NCI-H146 treated with DMSO at 0.1 percent for 48 hours (cell line): ENCODE measurements at regions not wholly inside any gene's neighbourhood (a gene's known extent, or its start where the extent isn't known, plus 50 kb on each side); places are given as distances from the start of the nearest gene placed in this dataset.
"Not testable (repeated sequence)": the region's sequence is repeated elsewhere in the genome, so short reads cannot be mapped to it uniquely, and the experiment has no call there.

Experiments used
- DNase-seq: peaks from one replicate; lab custom pipeline; 2025; ENCODE audit not compliant: unreplicated experiment; lab: John Stamatoyannopoulos, UW

DNA sequence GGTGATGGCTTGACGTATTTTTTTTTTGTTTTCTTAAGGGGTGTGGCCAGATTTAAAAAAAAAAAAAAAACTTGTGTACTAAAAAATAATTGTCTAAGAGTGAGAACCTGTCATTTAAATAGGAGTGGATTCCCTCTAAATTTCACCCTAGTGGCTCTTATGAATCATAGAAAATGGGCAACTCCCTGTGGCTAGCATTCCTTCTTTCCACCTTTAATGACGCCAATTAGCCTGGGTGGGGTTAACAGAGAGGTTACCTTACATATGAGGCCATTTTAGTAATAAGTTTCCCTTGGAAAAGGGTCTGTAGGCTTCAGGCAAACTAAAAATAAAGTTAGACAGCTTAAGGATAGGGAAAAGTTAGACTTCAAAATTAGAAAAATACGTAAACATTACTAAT is 223.5 kb upstream of the FAM241A start:
- DNase-seq, result no peak

DNA sequence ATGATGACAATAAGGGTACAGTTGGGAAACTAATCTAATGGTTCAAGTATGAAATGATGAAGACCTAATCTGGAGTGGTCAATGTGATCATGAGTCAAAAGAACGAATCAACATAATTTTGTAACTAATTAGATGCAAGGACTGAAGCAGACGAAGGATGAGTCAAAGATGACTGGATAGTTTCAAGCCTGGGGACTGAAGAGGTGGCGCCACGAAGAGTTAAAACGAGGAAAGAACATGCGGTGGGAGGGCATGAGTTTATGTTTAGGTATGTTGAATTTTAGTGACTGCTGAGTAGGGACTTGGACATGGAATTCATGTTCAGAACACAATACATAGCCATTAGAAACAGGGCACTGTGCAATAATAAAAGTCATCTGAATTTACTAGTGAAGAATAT is 221.5 kb upstream of the FAM241A start:
- DNase-seq, result no peak

DNA sequence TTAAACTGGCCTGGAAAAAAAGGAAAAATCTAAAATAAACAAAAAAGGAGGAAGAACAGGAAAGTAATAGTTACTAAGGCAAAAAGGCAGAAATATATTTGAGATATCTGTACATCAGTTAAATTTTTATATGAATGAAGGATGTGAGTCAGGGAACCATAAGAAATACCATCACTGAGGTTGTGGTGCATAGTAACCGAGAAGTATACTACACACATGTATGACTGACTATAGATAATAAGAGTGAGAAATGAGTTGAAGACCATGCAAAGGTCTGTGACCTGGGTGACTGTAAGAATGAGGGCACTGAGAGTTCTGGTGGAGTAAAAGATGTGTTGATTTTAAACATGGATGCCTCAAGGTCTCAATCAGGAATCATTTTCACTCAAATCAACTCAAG is 220.6 kb upstream of the FAM241A start:
- no peak for DNase-seq

DNA sequence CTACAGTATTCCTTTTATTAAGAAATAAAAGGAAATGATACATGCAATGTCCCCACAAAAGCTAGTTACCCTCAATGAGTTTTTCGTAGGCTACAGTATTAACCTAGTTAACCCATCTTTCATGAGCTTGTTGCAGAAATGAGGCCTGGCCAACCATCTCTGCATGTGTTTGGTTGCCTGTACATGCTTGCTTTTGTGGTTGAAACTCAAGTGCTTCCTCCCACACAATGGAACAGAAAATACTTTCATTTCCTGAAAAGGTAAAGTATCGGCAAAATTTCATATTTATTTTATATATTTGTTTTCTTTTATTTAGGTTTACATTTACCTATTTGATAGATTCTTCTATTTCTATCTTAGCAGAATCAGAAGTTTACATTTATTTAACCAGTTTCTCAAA is 214.6 kb upstream of the FAM241A start:
- DNase-seq, result no peak

DNA sequence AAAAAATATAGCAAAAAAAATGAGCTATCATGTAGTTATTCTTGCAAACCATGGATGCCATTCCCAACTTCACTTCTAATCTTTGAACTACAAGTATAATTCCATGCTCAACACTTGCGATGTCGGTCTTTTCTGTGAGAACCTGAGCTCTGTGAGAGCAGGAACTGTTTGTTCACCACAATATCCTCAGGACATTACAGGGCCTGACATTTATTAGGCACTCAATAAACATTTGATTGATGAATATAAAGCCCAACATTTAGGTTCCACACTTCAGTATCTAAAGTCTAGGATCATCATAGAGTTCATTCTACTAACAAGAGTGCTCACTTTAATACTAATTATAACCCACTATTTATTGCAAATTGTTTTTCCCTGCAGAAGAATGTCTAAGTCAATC is 211.6 kb upstream of the FAM241A start:
- no peak for DNase-seq

DNA sequence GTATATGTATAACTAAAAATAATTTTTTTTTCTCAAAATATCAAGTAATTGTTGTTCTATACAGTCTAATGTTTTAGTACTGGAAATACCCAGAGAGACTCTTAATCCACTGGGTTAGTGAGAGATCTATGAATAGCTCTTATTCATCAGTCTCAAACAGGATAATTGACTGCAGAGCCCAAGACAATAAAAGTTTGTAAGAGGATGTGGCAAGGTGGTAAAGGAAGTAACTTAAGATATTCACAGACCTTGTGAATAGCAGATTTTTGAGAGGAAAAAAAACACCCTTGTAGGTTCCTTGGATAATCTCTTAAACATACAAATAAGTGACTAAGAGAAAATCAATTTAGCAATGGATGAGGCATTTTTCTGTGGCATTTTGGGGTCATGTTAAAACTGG is 210.9 kb upstream of the FAM241A start:
- DNase-seq, result no peak

DNA sequence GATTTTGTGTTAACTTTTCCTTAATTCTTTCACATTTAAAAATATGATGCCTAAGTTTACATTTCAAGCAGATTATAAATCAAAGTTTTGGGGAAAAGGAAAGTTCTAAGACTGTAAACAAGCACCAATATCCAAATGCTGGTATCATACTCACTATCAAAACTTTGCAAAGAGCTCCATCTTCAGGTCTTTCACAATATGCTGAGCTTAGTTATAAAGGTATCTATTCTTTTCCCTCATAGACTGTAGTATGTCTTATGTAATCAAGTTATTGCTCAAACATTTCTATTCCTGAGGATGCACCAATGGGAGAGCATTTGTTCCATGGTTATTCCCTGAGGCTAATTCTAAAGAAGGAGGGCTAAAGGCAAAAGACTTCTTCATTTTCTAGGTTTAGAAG is 207.9 kb upstream of the FAM241A start:
- no peak for DNase-seq

DNA sequence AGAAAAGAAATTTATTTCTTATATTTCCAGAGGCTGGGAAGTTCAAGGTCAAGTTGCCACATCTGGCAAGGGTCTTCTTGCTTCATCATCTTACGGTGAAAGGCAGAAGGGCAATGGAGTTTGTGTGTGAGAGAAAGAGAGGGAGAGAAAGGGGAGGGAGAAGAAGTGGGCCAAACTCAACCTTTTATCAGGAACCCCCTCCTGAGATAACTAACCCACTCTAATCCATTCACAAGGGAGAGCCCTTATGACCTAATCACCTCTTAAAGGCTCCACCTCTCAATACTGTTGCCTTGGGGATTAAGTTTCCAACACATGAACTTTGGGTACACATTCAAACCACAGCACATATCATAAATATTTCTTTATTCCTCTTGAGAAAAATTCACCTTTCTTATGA is 203.3 kb upstream of the FAM241A start:
- no peak for DNase-seq

DNA sequence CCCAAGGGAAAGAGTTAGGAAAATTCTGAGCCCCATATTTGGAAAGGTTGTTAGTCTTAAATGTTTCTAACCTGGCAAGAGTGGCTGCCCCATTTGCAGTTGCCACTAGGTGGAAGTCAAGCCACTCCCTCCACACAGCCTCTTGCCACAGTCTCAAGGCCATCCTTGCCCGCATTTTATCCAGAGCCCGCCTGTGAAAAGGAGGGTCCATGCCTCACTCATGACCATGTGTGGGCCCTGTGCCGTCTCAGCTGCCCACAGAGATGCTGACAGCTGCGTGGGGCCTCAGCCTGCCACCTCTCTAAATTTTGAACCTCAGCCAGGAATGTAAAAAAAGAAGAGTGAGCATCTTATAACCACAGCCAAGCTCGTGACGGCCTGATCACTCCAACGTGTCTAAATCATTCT is 201.5 kb upstream of the FAM241A start:
- DNase-seq, result no peak

DNA sequence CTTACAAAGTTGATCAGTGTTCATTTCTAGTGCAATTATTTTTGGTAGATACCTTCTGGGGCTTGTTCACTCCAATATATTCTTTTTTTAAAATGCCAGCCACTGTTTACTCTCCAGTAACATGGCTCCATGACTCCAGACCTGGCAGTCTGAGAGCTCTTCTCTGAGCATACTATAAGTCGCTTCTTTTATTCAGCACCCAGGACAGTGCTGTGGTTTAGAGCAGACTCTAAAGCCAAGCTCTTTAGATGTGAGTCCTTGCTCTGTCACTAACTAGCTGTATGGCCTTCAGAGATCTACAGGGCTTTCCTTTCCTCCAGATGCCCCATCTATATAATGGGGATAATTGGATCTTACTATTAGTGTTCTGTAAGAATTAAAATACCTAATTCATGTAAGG is 200.2 kb upstream of the FAM241A start:
- DNase-seq, result no peak

DNA sequence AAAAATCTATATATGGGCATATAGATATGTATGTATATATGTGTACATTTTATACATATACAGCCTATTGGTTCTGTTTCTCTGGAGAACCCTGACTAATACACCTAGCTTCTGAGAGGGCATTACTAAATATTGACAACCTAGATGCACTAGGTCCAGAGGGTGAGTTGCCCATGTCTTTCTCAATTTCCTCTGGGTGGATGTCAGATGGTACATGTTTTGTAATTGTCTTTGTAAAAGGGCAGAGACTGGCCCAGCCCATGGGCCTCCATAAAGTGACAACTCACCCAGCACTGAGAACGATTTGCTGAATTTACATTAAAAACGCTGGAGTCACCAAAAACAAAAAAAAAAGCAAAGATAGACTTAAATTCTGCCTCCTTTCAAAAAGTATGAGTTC is 198.5 kb upstream of the FAM241A start:
- no peak for DNase-seq

DNA sequence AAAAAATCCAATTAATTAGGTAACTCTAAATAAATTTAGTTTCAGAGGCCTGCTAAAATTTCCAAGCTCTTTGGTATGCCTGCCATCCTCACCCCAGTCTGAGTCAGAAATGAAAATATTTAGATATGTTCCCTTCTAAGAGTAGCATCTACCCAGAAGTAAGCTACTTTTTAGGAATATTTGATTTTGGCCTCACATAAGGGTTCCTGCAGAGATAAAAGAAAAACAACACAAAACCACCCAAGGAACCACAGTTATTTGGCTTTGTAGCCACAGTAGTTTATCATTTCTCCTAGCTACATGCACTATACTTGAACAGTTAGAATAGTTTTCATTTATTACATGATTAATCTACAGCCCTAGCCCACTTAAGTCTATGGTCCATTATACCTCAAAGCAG is 192.6 kb upstream of the FAM241A start:
- DNase-seq, result no peak

DNA sequence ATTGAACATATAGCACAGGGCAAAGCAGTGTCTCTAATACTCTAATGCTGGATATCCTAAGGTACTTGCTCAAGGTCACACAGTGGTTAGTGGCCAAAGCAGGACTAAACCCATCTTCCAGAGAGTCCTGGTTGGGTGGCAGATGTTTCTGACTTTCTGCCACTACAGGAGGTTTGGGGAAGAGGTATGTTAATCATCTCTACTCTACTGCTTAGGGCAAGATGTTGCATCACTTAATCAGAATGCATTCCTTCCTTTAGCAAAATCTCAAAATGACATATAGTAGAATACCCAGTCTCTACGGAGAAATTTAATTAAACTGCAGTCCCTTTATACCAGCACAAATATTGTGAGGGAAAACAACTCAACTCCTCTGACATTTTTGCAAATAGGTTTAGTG is 190.7 kb upstream of the FAM241A start:
- no peak for DNase-seq

DNA sequence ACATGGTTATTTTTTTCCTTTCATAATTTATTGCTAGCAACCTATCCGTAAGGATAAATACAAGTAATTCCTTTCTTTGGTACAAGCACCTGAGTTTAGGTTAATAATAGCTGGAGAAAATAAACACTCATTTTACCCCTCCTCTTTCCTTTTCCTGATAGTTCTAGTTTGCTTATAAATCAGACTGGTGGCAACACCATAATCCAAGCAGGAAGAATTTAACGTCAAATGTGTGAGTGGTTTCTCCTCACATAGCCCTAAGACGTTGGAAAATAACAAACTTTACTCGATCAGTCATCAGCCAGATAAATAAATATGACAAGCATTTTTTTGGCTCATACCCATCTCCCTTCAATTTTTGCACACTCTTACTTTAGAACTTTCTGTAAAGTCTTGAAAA is 190.3 kb upstream of the FAM241A start:
- no peak for DNase-seq

DNA sequence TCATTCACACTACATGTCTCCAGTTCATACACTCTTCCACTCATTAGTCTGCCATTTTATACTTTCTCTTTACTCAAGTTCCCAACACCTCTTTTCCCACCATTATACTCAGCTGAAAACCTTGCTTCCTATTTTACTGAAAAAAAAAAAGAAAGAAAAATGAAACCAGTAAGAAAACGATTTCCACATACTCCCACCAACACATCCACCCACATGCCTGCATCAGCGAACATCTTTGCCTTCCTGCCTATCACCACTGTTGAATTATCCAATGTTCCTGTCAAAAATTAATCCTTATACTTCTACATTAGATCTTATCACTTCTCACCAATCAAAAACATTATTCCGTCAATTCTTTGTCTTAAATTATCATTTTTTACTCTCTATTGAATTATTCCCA is 188.1 kb upstream of the FAM241A start:
- no peak for DNase-seq

DNA sequence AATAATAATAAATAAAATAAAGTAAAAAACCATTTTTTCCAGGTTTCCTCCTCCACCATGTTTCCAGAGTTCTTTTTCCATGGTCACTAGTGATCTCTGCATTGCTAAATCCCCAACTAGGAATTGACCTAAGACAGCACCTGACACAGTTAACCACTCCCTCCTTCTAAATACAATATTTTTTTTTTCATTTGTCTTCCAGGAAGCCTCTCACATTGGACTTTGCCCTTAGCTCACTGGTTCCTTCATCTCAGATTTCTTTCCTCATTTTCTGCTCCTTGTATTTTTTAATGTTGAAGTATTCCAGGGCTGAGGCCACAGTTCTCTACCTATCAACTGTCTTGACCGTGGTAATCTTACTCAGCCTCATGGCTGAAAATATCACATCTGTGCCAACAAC is 187.3 kb upstream of the FAM241A start:
- DNase-seq, result no peak

DNA sequence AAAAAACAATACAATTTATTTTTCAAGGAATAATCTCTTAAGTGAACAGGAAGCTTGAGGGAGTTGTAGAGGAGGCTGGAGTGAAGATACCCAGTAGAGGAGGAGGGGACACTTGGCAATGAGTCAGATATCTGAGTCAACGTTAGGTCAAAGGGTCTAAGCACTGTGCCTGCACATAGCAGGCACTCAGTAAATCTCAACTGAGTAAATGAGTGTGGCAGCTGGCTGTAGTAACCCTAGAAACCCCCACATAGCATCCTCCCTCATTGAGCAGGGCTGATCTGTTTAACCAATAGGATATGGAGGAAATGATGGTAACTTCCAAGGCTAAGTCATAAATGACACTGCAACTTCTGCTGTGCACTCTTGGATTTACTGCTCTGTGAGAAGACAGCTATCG is 186.0 kb upstream of the FAM241A start:
- no peak for DNase-seq

DNA sequence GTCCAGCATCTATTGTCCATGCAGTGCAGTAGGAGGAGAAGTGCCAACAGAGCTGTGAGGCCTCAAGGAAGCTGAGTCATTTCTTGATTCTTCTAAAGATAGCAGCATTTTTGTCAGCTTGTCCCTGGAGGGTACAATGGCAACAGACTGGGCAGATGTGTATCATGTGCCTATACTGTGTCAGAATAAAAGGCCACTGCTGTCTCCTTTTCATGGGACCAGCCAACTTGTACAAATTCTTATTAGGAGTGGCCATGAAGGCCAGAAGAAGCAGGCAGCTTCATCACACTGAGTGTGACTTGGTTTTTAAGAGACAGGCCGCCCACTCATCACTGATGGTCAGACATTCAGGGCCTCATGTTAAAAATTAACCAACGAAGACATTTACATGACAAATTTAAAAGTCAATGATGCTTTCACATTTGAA is 185.0 kb upstream of the FAM241A start:
- no peak for DNase-seq

DNA sequence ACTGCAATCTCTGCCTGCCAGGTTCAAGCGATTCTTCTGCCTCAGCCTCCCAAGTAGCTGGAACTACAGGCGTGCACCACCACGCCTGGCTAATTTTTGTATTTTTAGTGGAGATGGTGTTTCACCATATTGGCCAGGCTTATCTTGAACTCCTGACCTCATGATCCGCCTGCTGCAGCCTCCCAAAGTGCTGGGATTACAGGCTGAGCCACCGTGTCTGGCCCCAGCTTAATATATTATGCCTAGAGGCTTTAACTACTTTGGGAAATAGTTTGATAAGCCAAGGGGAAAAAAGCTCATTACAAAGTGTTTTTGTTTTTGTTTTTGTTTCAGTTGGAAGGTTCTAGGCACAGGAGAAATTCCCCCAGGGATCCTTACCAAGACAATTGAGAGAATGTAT is 184.2 kb upstream of the FAM241A start:
- not testable (repeated sequence) for DNase-seq

DNA sequence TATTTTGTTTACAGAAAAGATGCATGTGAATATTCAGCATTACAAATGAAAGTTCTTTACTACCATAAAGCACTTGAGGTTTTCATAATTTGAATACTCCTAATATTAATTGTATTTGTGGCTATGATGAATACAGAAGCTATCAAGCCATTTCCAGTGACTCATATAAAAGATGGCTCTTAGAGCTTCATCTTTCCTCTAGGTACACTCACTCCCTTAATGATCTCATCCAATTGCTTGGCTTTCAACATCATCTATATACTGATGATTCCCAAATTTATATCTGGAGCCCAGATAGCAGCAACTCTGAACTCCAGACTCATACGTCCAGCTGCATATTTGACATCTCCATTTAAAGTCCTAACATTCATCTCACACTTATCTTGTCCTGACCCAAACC is 183.4 kb upstream of the FAM241A start:
- no peak for DNase-seq

DNA sequence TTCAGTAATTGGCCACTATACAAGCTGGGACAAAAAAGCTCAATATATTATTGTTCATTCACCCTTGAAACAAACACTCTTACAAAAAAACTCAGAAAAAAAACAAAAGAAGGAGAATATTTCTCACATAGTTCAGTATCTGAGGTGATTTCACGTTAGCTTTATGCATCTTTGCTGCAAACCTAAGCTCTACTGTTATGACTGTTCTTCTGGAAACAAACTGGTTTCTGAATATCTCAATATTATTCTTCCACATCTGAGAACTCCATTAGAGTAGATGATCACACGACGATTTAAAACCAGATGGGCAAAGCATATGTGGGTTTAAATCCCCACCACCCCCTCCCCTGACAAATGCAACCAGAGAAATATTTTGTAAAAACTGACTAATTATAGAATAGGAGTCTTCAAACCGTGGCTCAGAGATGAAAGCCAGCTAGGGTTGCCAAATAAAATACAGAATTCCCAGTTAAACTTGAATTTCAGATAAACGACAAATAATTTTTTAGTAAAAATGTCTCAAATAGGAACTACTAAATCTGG is 182.0 kb upstream of the FAM241A start:
- no peak for DNase-seq

DNA sequence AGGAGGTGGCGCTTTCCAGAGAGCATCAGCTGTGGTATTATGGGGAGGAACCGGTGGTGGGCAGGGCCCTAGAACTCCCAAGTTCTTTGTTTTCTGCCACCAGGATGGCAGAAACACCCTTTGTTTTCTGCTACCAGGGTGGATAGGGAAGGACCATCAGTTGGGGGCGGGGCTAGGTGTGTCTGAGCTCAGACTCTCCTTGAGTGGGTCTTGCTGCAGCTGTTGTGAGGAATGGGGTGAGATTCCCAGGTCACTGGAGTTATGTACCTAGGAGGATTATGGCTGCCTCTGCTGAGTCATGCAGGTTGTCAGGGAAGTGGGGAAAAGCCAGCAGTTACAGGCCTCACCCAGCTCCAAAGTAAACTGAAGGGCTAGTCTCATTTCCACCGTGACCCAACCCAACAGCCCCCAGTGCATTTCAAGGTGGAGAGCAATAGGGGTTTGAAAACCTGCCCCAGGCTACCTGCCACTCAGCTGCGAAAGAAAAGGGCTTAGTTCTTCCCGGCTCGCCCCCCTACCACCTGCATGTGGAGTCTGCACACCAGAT is 167.8 kb upstream of the FAM241A start:
- no peak for DNase-seq

DNA sequence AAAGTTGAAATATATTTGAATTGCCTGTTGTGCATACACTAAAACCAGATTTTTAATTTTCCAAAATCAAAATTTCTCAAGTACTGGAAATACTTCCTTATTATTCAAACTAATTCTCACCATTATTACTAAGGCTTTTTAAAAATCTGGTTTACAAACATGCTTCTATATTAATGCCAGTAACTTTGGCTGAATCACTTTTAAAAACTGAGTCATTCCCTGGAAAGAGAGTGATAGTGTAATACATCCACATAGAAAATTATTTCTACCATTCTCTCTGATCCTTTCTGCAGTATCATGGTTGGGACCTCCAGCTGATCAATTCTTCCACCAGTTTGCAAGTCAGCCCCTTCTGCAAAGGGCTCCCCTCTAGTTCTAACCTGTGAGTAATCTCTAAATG is 165.3 kb upstream of the FAM241A start:
- DNase-seq, result no peak

DNA sequence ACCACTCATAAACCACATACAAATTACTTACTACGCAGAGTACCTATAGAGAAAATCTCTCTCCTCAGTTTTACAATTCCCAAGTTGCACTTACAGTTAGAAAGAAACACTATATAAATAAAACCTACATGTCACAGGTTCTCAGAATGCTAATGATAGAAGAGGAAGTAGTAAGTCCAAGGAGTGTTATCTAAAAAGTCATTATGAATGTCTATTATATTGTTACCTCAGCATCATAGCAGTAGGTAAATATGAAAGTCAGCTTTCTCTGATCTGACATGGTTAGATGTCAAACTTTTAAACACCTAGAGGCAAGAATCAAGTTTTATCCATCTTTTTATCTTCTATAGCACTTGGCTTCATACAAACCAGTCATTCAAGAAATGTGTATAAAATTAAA is 163.2 kb upstream of the FAM241A start:
- no peak for DNase-seq
